Gastroesophageal sphincter (tissue), 3 donors: ENCODE measurements at regions not wholly inside any gene's neighbourhood (a gene's known extent, or its start where the extent isn't known, plus 50 kb on each side); places are given as distances from the start of the nearest gene placed in this dataset.

Experiments used
- POLR2A ChIP-seq, 2 donors: fragments of 450-650 bp; IDR thresholded peaks; one replicate each; pipeline ENCODE4 v1.6.1; 2017; ENCODE audit warnings: antibody characterized with exemption in 2 of 2, mild to moderate bottlenecking in 2 of 2, moderate library complexity in 1 of 2
- TF ChIP-seq, protein P1 (sequence below), 4 experiments: fragments of 200-600 bp in 2 of 4; fragments of 450-650 bp in 2 of 4; sonication (generic) in 1 of 4; IDR thresholded peaks; one replicate each; pipeline ENCODE4 v1.5.1; 2017 to 2019; ENCODE audit warnings: antibody characterized with exemption in 4 of 4, mild to moderate bottlenecking in 2 of 4, moderate library complexity in 2 of 4

- no peak for TF ChIP-seq POLR2A (IDR thresholded peaks at IDR 0.05)
- TF ChIP-seq, protein P1, sequence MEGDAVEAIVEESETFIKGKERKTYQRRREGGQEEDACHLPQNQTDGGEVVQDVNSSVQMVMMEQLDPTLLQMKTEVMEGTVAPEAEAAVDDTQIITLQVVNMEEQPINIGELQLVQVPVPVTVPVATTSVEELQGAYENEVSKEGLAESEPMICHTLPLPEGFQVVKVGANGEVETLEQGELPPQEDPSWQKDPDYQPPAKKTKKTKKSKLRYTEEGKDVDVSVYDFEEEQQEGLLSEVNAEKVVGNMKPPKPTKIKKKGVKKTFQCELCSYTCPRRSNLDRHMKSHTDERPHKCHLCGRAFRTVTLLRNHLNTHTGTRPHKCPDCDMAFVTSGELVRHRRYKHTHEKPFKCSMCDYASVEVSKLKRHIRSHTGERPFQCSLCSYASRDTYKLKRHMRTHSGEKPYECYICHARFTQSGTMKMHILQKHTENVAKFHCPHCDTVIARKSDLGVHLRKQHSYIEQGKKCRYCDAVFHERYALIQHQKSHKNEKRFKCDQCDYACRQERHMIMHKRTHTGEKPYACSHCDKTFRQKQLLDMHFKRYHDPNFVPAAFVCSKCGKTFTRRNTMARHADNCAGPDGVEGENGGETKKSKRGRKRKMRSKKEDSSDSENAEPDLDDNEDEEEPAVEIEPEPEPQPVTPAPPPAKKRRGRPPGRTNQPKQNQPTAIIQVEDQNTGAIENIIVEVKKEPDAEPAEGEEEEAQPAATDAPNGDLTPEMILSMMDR (IDR thresholded peaks at IDR 0.05): no peak
Measured at GRCh38 chr4:135804785-135805184, 1603.2 kb upstream of the PABPC4L start.
